ENCODE measurements at regions not wholly inside any gene's neighbourhood (a gene's known extent, or its start where the extent isn't known, plus 50 kb on each side); places are given as distances from the start of the nearest gene placed in this dataset.
A peak's percentile ranks its signal among the peaks of the same experiment; 100 is the strongest.

- Histone ChIP-seq H3K9me3 (peaks cover 1 to 8% of the 10 kb centered on the region in 2 donors), H3K27me3 (no peaks in the 10 kb centered on the region), H3K36me3 (no peaks in the 10 kb centered on the region), H3K4me3 (no peak overlapping the region), H3K4me1 (peaks cover 15 to 59% (median 42%) of the 10 kb centered on the region in 4 donors), H3K27ac (peak overlapping the region; percentile 74 to 82 (median 76))
- intact Hi-C loops (cut with DNase I; ENCODE audit: low total_unique reads), result no loop called here
- in situ Hi-C loops (cut with MboI; ENCODE audit: low pct_ligation_motif_present in 1 of 4, low pct_unique_long_range_greater_than_20kb in 1 of 4, low sequenced_read_pairs in 3 of 4), result loop anchor here in 1 of 4 donors (25.0 kb wide), 2 partner anchors 470 to 620 kb away; partner anchors contain the start of gene CDYL
- peak; percentile 71 for DNase-seq
- TF ChIP-seq POLR2A (IDR thresholded peaks at IDR 0.05) (peak; percentile 36), CTCF (IDR thresholded peaks at IDR 0.05) (peak in 1 of 5 experiments; percentile 40), POLR2AphosphoS5 (IDR thresholded peaks at IDR 0.05) (peak; percentile 62 to 79 (median 69)), EP300 (IDR thresholded peaks at IDR 0.05; ENCODE audit: low read depth) (peak; percentile 32)
- WGBS, 2 donors (ENCODE audit: low coverage in 1 of 2), result 19 to 25% methylated on average over 2 to 9 of the region's 9 CpGs
Observed at GRCh38 chr6:4316867-4317400, 181.6 kb upstream of the ECI2 start.

GRCh38 chr6:4314201-4314707 lies 178.9 kb upstream of the ECI2 start:
- Histone ChIP-seq H3K27me3 (no peaks in the 10 kb centered on the region), H3K9me3 (peaks cover 7 to 12% of the 10 kb centered on the region in 2 donors), H3K4me1 (peaks cover 5 to 32% (median 23%) of the 10 kb centered on the region in 4 donors), H3K27ac (peak overlapping the region in 3 of 4 donors; percentile 45 to 63 (median 60)), H3K36me3 (no peaks in the 10 kb centered on the region), H3K4me3 (no peak overlapping the region)
- intact Hi-C loops (cut with DNase I; ENCODE audit: low total_unique reads) (no loop called here), in situ Hi-C loops (cut with MboI; ENCODE audit: low pct_ligation_motif_present in 1 of 4, low pct_unique_long_range_greater_than_20kb in 1 of 4, low sequenced_read_pairs in 3 of 4) (loop anchor here in 1 of 4 donors (25.0 kb wide), 2 partner anchors 473 to 623 kb away; partner anchors contain the start of gene CDYL)
- no peak for TF ChIP-seq CTCF (IDR thresholded peaks at IDR 0.05)
- TF ChIP-seq EP300 (IDR thresholded peaks at IDR 0.05; ENCODE audit: low read depth), result no peak
- TF ChIP-seq POLR2AphosphoS5 (IDR thresholded peaks at IDR 0.05), result no peak
- no peak for TF ChIP-seq POLR2A (IDR thresholded peaks at IDR 0.05)
- no peak for DNase-seq
- 47 to 50% methylated on average over 2 of the region's 2 CpGs for WGBS, 2 donors (ENCODE audit: low coverage in 1 of 2)

GRCh38 chr6:4313044-4313686 lies 177.8 kb upstream of the ECI2 start:
- peaks cover 7 to 12% of the 10 kb centered on the region in 2 donors for H3K9me3 ChIP-seq
- in situ Hi-C loops (cut with MboI; ENCODE audit: low pct_ligation_motif_present in 1 of 4, low pct_unique_long_range_greater_than_20kb in 1 of 4, low sequenced_read_pairs in 3 of 4) (loop anchor here in 1 of 4 donors (25.0 kb wide), 2 partner anchors 474 to 624 kb away; partner anchors contain the start of gene CDYL), intact Hi-C loops (cut with DNase I; ENCODE audit: low total_unique reads) (no loop called here)
- no peaks in the 10 kb centered on the region for H3K27me3 ChIP-seq
- no peak overlapping the region for H3K4me3 ChIP-seq
- H3K27ac ChIP-seq, result peak overlapping the region; percentile 45 to 73 (median 62)
- 16% methylated on average over 2 of the region's 2 CpGs; no CpG with 5 or more reads in 1 of the 2 donors for WGBS, 2 donors (ENCODE audit: low coverage in 1 of 2)
- peaks cover 5 to 24% (median 20%) of the 10 kb centered on the region in 4 donors for H3K4me1 ChIP-seq
- H3K36me3 ChIP-seq, result no peaks in the 10 kb centered on the region
- peak; percentile 70 for DNase-seq
- TF ChIP-seq POLR2A (IDR thresholded peaks at IDR 0.05), result no peak
- TF ChIP-seq EP300 (IDR thresholded peaks at IDR 0.05; ENCODE audit: low read depth), result no peak
- TF ChIP-seq CTCF (IDR thresholded peaks at IDR 0.05), result peak; percentile 28 to 55 (median 43)
- TF ChIP-seq POLR2AphosphoS5 (IDR thresholded peaks at IDR 0.05), result peak in 1 of 3 donors; percentile 13

All from transverse colon (tissue), 4 donors.